ENCODE measurements at regions not wholly inside any gene's neighbourhood (a gene's known extent, or its start where the extent isn't known, plus 50 kb on each side); places are given as distances from the start of the nearest gene placed in this dataset.

DNA sequence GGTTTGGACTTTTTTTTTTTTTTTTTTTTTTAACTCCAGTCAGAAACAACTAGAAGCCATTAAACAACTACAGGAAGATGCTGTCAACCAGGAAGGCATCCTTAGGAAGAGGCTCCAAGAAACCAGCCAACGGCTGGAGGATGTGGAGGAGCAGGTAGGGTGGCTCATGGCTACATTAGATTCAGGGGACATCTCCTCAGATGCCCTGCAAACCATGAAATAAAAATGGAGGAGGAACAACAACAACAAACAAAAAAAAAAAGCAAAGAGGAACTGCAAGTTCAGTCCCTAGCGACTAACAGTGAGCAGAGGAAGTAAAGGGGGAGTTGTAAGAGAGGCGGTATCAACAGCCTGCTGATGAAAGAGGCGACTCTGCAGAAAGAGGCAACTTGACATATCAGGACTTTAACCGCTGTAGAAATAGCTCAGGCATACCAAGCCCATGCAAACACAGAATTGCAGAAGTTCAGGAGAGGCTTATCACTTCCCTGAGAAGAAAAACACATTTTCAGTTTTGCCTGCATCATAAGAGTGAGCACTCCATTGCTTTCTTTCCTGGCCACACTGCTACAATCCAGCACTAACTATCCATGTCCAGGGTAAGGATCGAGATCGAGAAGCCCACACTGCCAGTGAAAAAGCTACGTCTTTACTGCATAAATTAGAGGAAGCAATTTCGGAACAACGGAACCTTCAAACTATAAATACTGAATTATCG is 103.5 kb upstream of the BCAT1 start:
- Mint-ChIP-seq H3K27ac (peak overlapping the region; percentile 50), H3K36me3 (no peaks in the 10 kb centered on the region), H3K9me3 (peaks cover 10% of the 10 kb centered on the region), H3K4me3 (no peak overlapping the region), H3K4me1 (no peaks in the 10 kb centered on the region), H3K27me3 (ENCODE audit: insufficient read depth, low read depth) (peaks cover 3% of the 10 kb centered on the region)
- H3K4me3 ChIP-seq: no peak overlapping the region
- no peak overlapping the region for H3K27ac ChIP-seq
- no peaks in the 10 kb centered on the region for H3K4me1 ChIP-seq
- H3K27me3 ChIP-seq: no peaks in the 10 kb centered on the region
- no peaks in the 10 kb centered on the region for H3K36me3 ChIP-seq
- H2AFZ ChIP-seq (replicated peaks): peak overlapping the region; percentile 36
- H3K9me3 ChIP-seq (ENCODE audit: low read depth): no peaks in the 10 kb centered on the region
- no peaks in the 10 kb centered on the region for H3F3A ChIP-seq (ENCODE audit: low read depth)
- H4K20me1 ChIP-seq (ENCODE audit: low read depth): no peaks in the 10 kb centered on the region
- H3K9ac ChIP-seq: no peak overlapping the region
- H3K79me2 ChIP-seq (ENCODE audit: low read depth): no peaks in the 10 kb centered on the region
- H3K4me2 ChIP-seq: no peak overlapping the region
- no peak for DNase-seq (ENCODE audit: low spot score)
- no peak for TF ChIP-seq EZH2phosphoT487 (IDR thresholded peaks at IDR 0.05)
- TF ChIP-seq, protein P1, sequence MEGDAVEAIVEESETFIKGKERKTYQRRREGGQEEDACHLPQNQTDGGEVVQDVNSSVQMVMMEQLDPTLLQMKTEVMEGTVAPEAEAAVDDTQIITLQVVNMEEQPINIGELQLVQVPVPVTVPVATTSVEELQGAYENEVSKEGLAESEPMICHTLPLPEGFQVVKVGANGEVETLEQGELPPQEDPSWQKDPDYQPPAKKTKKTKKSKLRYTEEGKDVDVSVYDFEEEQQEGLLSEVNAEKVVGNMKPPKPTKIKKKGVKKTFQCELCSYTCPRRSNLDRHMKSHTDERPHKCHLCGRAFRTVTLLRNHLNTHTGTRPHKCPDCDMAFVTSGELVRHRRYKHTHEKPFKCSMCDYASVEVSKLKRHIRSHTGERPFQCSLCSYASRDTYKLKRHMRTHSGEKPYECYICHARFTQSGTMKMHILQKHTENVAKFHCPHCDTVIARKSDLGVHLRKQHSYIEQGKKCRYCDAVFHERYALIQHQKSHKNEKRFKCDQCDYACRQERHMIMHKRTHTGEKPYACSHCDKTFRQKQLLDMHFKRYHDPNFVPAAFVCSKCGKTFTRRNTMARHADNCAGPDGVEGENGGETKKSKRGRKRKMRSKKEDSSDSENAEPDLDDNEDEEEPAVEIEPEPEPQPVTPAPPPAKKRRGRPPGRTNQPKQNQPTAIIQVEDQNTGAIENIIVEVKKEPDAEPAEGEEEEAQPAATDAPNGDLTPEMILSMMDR (IDR thresholded peaks at IDR 0.05): no peak
- no peak for TF ChIP-seq EZH2 (IDR thresholded peaks at IDR 0.05)

DNA sequence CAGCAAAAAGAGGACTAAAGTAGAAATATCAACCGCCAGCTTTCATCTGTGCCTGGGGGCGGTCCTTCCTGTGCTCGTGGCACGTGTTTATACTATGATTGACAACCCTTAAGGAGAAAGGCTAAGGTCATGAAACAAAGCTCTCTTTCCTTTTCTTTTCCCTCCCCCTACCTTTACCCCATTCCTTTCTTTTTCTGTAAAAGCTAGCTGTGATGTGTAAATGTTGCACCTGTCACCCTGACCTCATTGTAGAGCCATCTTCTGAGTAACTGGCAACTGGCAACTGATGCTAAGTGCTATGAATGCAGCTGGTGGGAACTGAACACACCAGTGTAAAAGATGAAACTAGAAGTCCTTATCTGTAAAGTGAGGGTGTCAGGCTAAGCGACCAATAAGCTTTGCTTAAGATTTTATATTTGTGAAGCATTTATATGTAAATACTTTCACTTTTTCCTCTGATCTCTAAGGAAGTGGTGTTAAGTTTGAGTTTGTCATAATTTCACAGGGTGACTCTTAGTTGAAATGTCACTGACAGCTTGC is 102.8 kb upstream of the BCAT1 start:
- Histone ChIP-seq H3K4me1 (no peaks in the 10 kb centered on the region), H3K36me3 (no peaks in the 10 kb centered on the region), H3K4me2 (no peak overlapping the region), H3K79me2 (ENCODE audit: low read depth) (no peaks in the 10 kb centered on the region), H4K20me1 (ENCODE audit: low read depth) (no peaks in the 10 kb centered on the region), H3K4me3 (no peak overlapping the region), H3K9ac (no peak overlapping the region), H3K9me3 (ENCODE audit: low read depth) (peaks cover 3% of the 10 kb centered on the region), H3K27me3 (no peaks in the 10 kb centered on the region), H3F3A (ENCODE audit: low read depth) (no peaks in the 10 kb centered on the region), H2AFZ (replicated peaks) (peak overlapping the region; percentile 36), H3K27ac (no peak overlapping the region)
- no peak overlapping the region for H3K4me3 Mint-ChIP-seq
- DNase-seq (ENCODE audit: low spot score): no peak
- no peak overlapping the region for H3K27ac Mint-ChIP-seq
- no peaks in the 10 kb centered on the region for H3K4me1 Mint-ChIP-seq
- H3K36me3 Mint-ChIP-seq: peaks cover 2% of the 10 kb centered on the region
- H3K27me3 Mint-ChIP-seq (ENCODE audit: insufficient read depth, low read depth): peaks cover 3% of the 10 kb centered on the region
- H3K9me3 Mint-ChIP-seq: peaks cover 15% of the 10 kb centered on the region
- TF ChIP-seq EZH2 (IDR thresholded peaks at IDR 0.05) (no peak), EZH2phosphoT487 (IDR thresholded peaks at IDR 0.05) (no peak)
- TF ChIP-seq, protein P1 (IDR thresholded peaks at IDR 0.05): no peak

DNA sequence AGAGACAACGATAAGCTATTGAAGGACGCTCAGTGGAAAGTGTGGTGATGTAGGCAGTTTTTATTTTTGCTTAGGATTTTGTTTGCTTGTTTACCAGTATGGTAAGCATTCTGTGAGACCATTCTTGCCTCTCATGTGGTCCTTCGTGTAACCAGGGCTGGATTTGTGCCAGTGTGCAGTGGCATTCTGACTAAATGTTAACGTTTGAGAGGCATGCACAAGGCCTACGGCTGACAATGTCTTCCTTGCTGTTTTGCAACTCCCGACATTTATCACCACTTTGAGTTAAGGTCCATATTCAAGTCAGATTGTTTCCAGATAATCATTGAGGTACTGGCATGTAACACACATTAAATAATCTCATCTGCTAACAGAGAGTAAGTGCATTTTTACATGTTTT is 102.3 kb upstream of the BCAT1 start:
- H3K9me3 ChIP-seq (ENCODE audit: low read depth): peaks cover 8% of the 10 kb centered on the region
- no peaks in the 10 kb centered on the region for H4K20me1 ChIP-seq (ENCODE audit: low read depth)
- H3K27me3 ChIP-seq: no peaks in the 10 kb centered on the region
- no peak overlapping the region for H3K9ac ChIP-seq
- peaks cover 3% of the 10 kb centered on the region for H3K36me3 Mint-ChIP-seq
- H3F3A ChIP-seq (ENCODE audit: low read depth): no peaks in the 10 kb centered on the region
- no peak overlapping the region for H3K27ac Mint-ChIP-seq
- no peak overlapping the region for H3K27ac ChIP-seq
- H3K36me3 ChIP-seq: no peaks in the 10 kb centered on the region
- H3K9me3 Mint-ChIP-seq: peaks cover 21% of the 10 kb centered on the region
- no peak overlapping the region for H3K4me3 Mint-ChIP-seq
- H3K79me2 ChIP-seq (ENCODE audit: low read depth): no peaks in the 10 kb centered on the region
- H3K4me2 ChIP-seq: no peak overlapping the region
- no peaks in the 10 kb centered on the region for H3K4me1 ChIP-seq
- H2AFZ ChIP-seq (replicated peaks): peak overlapping the region; percentile 29
- H3K4me3 ChIP-seq: no peak overlapping the region
- no peak for DNase-seq (ENCODE audit: low spot score)
- TF ChIP-seq EZH2phosphoT487 (IDR thresholded peaks at IDR 0.05): no peak
- TF ChIP-seq, protein P1 (IDR thresholded peaks at IDR 0.05): no peak
- no peak for TF ChIP-seq EZH2 (IDR thresholded peaks at IDR 0.05)
- H3K4me1 Mint-ChIP-seq: no peaks in the 10 kb centered on the region
- H3K27me3 Mint-ChIP-seq (ENCODE audit: insufficient read depth, low read depth): peaks cover 3% of the 10 kb centered on the region
